ENCODE measurements at regions not wholly inside any gene's neighbourhood (a gene's known extent, or its start where the extent isn't known, plus 50 kb on each side); places are given as distances from the start of the nearest gene placed in this dataset.
"Not testable (repeated sequence)": the region's sequence is repeated elsewhere in the genome, so short reads cannot be mapped to it uniquely, and the experiment has no call there.

DNA sequence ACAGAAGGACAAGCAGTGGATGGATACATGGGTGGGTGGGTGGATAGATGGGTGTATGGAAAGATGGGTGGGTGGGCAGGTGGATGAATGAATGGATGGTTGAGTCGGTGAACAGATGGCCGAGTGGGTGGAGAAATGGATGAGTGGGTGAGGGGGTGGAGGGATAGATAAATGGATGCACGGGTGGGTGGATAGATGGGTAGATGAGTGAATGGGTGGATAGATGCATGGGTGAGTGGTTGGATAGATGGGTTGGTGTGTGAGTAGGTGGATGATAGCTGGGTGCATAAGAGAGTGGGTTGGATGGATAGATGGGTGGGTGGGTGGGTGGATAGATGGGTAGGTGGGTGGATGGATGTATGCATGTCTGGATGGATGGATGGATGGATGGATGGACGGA is 134.6 kb downstream of the OTOP1 start:
- H3K9ac ChIP-seq; H3K79me2 ChIP-seq (ENCODE audit: insufficient read depth); DNase-seq; H3K4me2 ChIP-seq; H4K20me1 ChIP-seq (ENCODE audit: insufficient read depth); CTCF ChIA-PET; POLR2A ChIA-PET; H3K4me1 ChIP-seq (ENCODE audit: control insufficient read depth in 1 of 2, insufficient read depth in 2 of 2, low read depth in 1 of 2, low read length in 1 of 2); H3K9me3 ChIP-seq; H3K9me2 ChIP-seq; H2AFZ ChIP-seq (ENCODE audit: low read depth); H3F3A ChIP-seq (replicated peaks; ENCODE audit: insufficient read depth); H3K27ac ChIP-seq (ENCODE audit: low read depth in 2 of 2, low read length in 1 of 2); H3K36me3 ChIP-seq (replicated peaks in 1 of 2; ENCODE audit: control insufficient read depth in 1 of 2, insufficient read depth in 2 of 2, low read length in 1 of 2); H3K27me3 ChIP-seq (ENCODE audit: insufficient read depth); H3K4me3 ChIP-seq (ENCODE audit: low read depth in 2 of 2, low read length in 1 of 2): not testable (repeated sequence)
- WGBS (ENCODE audit: low lambda C conversion rate) = 1% methylated on average over 4 of the region's 4 CpGs

DNA sequence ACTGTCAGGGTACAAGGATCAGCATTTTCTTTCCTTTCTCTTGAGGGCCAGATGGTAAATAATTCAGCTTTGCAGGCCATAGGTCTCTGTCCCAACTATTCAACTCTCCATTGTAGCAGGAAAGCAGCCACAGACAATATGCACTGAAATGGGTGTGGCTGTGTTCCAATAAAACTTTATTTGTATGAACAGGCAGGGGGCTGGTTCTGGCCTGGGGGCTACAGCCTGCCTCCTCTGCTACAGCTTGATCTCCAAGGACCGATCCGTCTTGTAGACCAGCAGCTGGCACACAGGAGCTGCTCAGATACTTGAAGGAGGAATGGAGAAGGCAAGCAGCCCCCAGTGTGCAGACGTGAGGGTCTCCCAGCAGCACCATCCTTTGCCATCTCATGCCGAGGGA is 127.1 kb downstream of the OTOP1 start:
- H3K79me2 ChIP-seq (ENCODE audit: insufficient read depth); CTCF ChIA-PET; H4K20me1 ChIP-seq (ENCODE audit: insufficient read depth); H3K4me3 ChIP-seq (ENCODE audit: low read depth in 2 of 2, low read length in 1 of 2); H3K9me2 ChIP-seq; H3K27ac ChIP-seq (ENCODE audit: low read depth in 2 of 2, low read length in 1 of 2); H3K4me2 ChIP-seq; H3K36me3 ChIP-seq (replicated peaks in 1 of 2; ENCODE audit: control insufficient read depth in 1 of 2, insufficient read depth in 2 of 2, low read length in 1 of 2); H2AFZ ChIP-seq (ENCODE audit: low read depth); H3K4me1 ChIP-seq (ENCODE audit: control insufficient read depth in 1 of 2, insufficient read depth in 2 of 2, low read depth in 1 of 2, low read length in 1 of 2); H3K27me3 ChIP-seq (ENCODE audit: insufficient read depth); H3K9me3 ChIP-seq; H3K9ac ChIP-seq; POLR2A ChIA-PET; DNase-seq; H3F3A ChIP-seq (replicated peaks; ENCODE audit: insufficient read depth): not testable (repeated sequence)
- WGBS (ENCODE audit: low lambda C conversion rate) = no CpG with 5 or more reads among the region's 4 CpGs

DNA sequence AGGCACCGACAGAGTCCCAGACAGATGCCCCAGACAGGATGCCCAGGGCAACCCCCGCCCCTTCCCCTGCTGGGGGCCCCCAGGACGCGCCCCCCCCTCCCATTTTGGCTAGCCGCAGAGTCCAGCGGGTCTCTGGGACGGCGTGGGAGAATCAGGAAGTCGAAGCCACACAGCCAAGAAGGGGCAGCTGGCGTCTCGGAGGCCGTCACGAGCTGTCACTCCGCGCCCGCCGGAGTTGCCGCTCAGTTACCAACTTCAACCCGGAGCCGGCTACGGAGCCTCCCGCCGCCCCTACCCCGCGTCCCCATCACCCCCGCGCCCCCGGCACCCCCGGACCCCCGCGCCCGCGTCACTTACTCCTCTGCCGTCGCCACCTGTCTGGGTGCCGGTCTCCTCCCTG is 119.8 kb downstream of the OTOP1 start:
- DNase-seq = peak; percentile 17
- H3K4me3 ChIP-seq (ENCODE audit: low read depth in 2 of 2, low read length in 1 of 2); POLR2A ChIA-PET; H2AFZ ChIP-seq (ENCODE audit: low read depth); H3F3A ChIP-seq (replicated peaks; ENCODE audit: insufficient read depth); H3K36me3 ChIP-seq (replicated peaks in 1 of 2; ENCODE audit: control insufficient read depth in 1 of 2, insufficient read depth in 2 of 2, low read length in 1 of 2); H4K20me1 ChIP-seq (ENCODE audit: insufficient read depth); H3K79me2 ChIP-seq (ENCODE audit: insufficient read depth); H3K4me1 ChIP-seq (ENCODE audit: control insufficient read depth in 1 of 2, insufficient read depth in 2 of 2, low read depth in 1 of 2, low read length in 1 of 2); H3K9me3 ChIP-seq; H3K9ac ChIP-seq; H3K27ac ChIP-seq (ENCODE audit: low read depth in 2 of 2, low read length in 1 of 2); H3K9me2 ChIP-seq: not testable (repeated sequence)
- WGBS (ENCODE audit: low lambda C conversion rate) = no CpG with 5 or more reads among the region's 36 CpGs
- CTCF ChIA-PET = interaction anchor here (0.6 to 1.2 kb wide), 3 partner anchors 121 to 1700 kb away, joined by 3 to 5 read pairs (median 4); no protein-coding TSS in a partner anchor
- Histone ChIP-seq H3K27me3 (ENCODE audit: insufficient read depth) (peaks cover 32% of the 10 kb centered on the region), H3K4me2 (0 out of 2 replicates have a peak overlapping the region, but pooled peaks have one; percentile 69)

GRCh38 chr4:4107411-4108107 is 119.2 kb downstream of the OTOP1 start:
- H3K9me2 ChIP-seq; H3K27ac ChIP-seq (ENCODE audit: low read depth in 2 of 2, low read length in 1 of 2); H3K9me3 ChIP-seq; H3K9ac ChIP-seq; H3K79me2 ChIP-seq (ENCODE audit: insufficient read depth); H4K20me1 ChIP-seq (ENCODE audit: insufficient read depth); H3K4me1 ChIP-seq (ENCODE audit: control insufficient read depth in 1 of 2, insufficient read depth in 2 of 2, low read depth in 1 of 2, low read length in 1 of 2); H3K36me3 ChIP-seq (replicated peaks in 1 of 2; ENCODE audit: control insufficient read depth in 1 of 2, insufficient read depth in 2 of 2, low read length in 1 of 2); H3F3A ChIP-seq (replicated peaks; ENCODE audit: insufficient read depth); POLR2A ChIA-PET; H2AFZ ChIP-seq (ENCODE audit: low read depth): not testable (repeated sequence)
- peak; percentile 89 for DNase-seq
- peak; percentile 51 for TF ChIP-seq RAD21 (IDR thresholded peaks at IDR 0.05; ENCODE audit: low read length)
- TF ChIP-seq, protein P1, sequence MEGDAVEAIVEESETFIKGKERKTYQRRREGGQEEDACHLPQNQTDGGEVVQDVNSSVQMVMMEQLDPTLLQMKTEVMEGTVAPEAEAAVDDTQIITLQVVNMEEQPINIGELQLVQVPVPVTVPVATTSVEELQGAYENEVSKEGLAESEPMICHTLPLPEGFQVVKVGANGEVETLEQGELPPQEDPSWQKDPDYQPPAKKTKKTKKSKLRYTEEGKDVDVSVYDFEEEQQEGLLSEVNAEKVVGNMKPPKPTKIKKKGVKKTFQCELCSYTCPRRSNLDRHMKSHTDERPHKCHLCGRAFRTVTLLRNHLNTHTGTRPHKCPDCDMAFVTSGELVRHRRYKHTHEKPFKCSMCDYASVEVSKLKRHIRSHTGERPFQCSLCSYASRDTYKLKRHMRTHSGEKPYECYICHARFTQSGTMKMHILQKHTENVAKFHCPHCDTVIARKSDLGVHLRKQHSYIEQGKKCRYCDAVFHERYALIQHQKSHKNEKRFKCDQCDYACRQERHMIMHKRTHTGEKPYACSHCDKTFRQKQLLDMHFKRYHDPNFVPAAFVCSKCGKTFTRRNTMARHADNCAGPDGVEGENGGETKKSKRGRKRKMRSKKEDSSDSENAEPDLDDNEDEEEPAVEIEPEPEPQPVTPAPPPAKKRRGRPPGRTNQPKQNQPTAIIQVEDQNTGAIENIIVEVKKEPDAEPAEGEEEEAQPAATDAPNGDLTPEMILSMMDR (IDR thresholded peaks at IDR 0.05) = peak; percentile 58
- peak; percentile 67 for TF ChIP-seq SMC3 (IDR thresholded peaks at IDR 0.05; ENCODE audit: low read depth, low read length)
- TF ChIP-seq NRF1 (IDR thresholded peaks at IDR 0.05; ENCODE audit: low read depth, low read length) = 0 out of 2 replicates have a peak, but pooled peaks have one; percentile 33
- H3K4me3 ChIP-seq (ENCODE audit: low read depth in 2 of 2, low read length in 1 of 2) = peak overlapping the region in 1 of 2 experiments; percentile 37; a peak in 3 of 4 replicates
- H3K4me2 ChIP-seq = peak overlapping the region; percentile 69; the same call in 1 of the 2 replicates
- peaks cover 32% of the 10 kb centered on the region for H3K27me3 ChIP-seq (ENCODE audit: insufficient read depth)
- CTCF ChIA-PET = interaction anchor here (0.6 to 1.2 kb wide), 3 partner anchors 122 to 1701 kb away, joined by 3 to 5 read pairs (median 4); no protein-coding TSS in a partner anchor
- WGBS (ENCODE audit: low lambda C conversion rate) = 5% methylated on average over 8 of the region's 52 CpGs

GRCh38 chr4:4115381-4115780 is 111.3 kb downstream of the OTOP1 start:
- H3K9ac ChIP-seq; H3K4me2 ChIP-seq; DNase-seq; H4K20me1 ChIP-seq (ENCODE audit: insufficient read depth); H3K9me2 ChIP-seq; H3K36me3 ChIP-seq (replicated peaks in 1 of 2; ENCODE audit: control insufficient read depth in 1 of 2, insufficient read depth in 2 of 2, low read length in 1 of 2); POLR2A ChIA-PET; H3K4me1 ChIP-seq (ENCODE audit: control insufficient read depth in 1 of 2, insufficient read depth in 2 of 2, low read depth in 1 of 2, low read length in 1 of 2); H3K4me3 ChIP-seq (ENCODE audit: low read depth in 2 of 2, low read length in 1 of 2); H3F3A ChIP-seq (replicated peaks; ENCODE audit: insufficient read depth); H2AFZ ChIP-seq (ENCODE audit: low read depth); H3K27ac ChIP-seq (ENCODE audit: low read depth in 2 of 2, low read length in 1 of 2); CTCF ChIA-PET; H3K79me2 ChIP-seq (ENCODE audit: insufficient read depth); H3K9me3 ChIP-seq: not testable (repeated sequence)
- H3K27me3 ChIP-seq (ENCODE audit: insufficient read depth) = peaks cover 11% of the 10 kb centered on the region; the same call in 1 of the 2 replicates
- 5% methylated on average over 9 of the region's 13 CpGs for WGBS (ENCODE audit: low lambda C conversion rate)
